Right atrium auricular region (tissue), 2 donors: ENCODE measurements at regions not wholly inside any gene's neighbourhood (a gene's known extent, or its start where the extent isn't known, plus 50 kb on each side); places are given as distances from the start of the nearest gene placed in this dataset.

Source experiments
- DNase-seq: peaks from one replicate; pipeline ENCODE4 v3.0.0-alpha.2; 2019; ENCODE audit warnings: low spot score
- H3K27ac ChIP-seq, 2 donors: fragments of 200-600 bp; sonication (generic); 1 replicate in 1 of 2; 2 replicates in 1 of 2; pipeline ENCODE4 v1.5.1; 2016 to 2019
- H3K27me3 ChIP-seq, 2 donors: fragments of 200-600 bp; sonication (generic); one replicate each; pipeline versions ENCODE4 v1.5.1 to v1.6.0; 2017 to 2019
- H3K36me3 ChIP-seq: fragments of 200-600 bp; sonication (generic); one replicate; pipeline ENCODE4 v1.5.1; 2016
- H3K4me1 ChIP-seq, 2 donors: fragments of 200-600 bp; sonication (generic); one replicate each; pipeline versions ENCODE4 v1.5.1 to v1.6.0; 2017 to 2019
- H3K4me3 ChIP-seq, 2 donors: fragments of 200-600 bp; sonication (generic); 1 replicate in 1 of 2; 2 replicates in 1 of 2; pipeline ENCODE4 v1.5.1; 2017 to 2019; ENCODE audit warnings: mild to moderate bottlenecking in 1 of 2, moderate library complexity in 1 of 2
- H3K9me3 ChIP-seq, 2 donors: fragments of 200-600 bp; sonication (generic); one replicate each; pipeline ENCODE4 v1.5.1; 2019
- TF ChIP-seq, protein P1 (sequence below), 2 donors: fragments of 200-600 bp; sonication (generic); IDR thresholded peaks; one replicate each; pipeline ENCODE4 v1.5.1; 2019; ENCODE audit warnings: antibody characterized with exemption in 2 of 2

GRCh38 chr7:54394834-54395233 lies 147.3 kb upstream of the VSTM2A start:
- H3K27me3 ChIP-seq, result no peaks in the 10 kb centered on the region
- H3K27ac ChIP-seq, result no peak overlapping the region
- H3K4me1 ChIP-seq, result no peaks in the 10 kb centered on the region
- DNase-seq, result no peak
- H3K4me3 ChIP-seq, result no peak overlapping the region
- no peaks in the 10 kb centered on the region for H3K9me3 ChIP-seq
- no peaks in the 10 kb centered on the region for H3K36me3 ChIP-seq
- TF ChIP-seq, protein P1, sequence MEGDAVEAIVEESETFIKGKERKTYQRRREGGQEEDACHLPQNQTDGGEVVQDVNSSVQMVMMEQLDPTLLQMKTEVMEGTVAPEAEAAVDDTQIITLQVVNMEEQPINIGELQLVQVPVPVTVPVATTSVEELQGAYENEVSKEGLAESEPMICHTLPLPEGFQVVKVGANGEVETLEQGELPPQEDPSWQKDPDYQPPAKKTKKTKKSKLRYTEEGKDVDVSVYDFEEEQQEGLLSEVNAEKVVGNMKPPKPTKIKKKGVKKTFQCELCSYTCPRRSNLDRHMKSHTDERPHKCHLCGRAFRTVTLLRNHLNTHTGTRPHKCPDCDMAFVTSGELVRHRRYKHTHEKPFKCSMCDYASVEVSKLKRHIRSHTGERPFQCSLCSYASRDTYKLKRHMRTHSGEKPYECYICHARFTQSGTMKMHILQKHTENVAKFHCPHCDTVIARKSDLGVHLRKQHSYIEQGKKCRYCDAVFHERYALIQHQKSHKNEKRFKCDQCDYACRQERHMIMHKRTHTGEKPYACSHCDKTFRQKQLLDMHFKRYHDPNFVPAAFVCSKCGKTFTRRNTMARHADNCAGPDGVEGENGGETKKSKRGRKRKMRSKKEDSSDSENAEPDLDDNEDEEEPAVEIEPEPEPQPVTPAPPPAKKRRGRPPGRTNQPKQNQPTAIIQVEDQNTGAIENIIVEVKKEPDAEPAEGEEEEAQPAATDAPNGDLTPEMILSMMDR (IDR thresholded peaks at IDR 0.05), result no peak

- no peaks in the 10 kb centered on the region for H3K36me3 ChIP-seq
- no peak overlapping the region for H3K4me3 ChIP-seq
- H3K27me3 ChIP-seq, result no peaks in the 10 kb centered on the region
- DNase-seq, result no peak
- no peak overlapping the region for H3K27ac ChIP-seq
- no peaks in the 10 kb centered on the region for H3K9me3 ChIP-seq
- TF ChIP-seq, protein P1 (IDR thresholded peaks at IDR 0.05), result no peak
- H3K4me1 ChIP-seq, result no peaks in the 10 kb centered on the region
These were observed 144.2 kb upstream of the VSTM2A start for GRCh38 chr7:54397836-54398612.

DNA sequence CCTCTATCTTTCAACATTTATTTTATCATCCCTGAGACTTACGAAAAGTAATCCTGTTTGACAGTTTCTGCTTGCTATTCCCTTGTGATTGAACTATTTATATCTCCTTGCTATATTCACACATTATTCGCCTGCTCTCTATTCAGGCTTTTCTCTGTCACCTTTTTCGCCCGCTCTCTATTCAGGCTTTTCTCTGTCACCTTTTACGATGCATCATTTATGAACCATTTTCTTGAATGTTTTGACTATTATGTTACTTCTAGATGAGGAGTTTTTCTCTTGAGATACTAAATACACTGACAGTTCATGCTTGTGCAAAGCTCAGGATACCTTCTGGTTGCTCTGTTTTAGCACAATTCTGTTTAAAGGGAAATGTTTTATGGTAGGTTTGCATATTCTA lies 143.3 kb upstream of the VSTM2A start:
- Histone ChIP-seq H3K4me1 (no peaks in the 10 kb centered on the region), H3K9me3 (no peaks in the 10 kb centered on the region), H3K27ac (no peak overlapping the region), H3K4me3 (no peak overlapping the region), H3K36me3 (no peaks in the 10 kb centered on the region), H3K27me3 (no peaks in the 10 kb centered on the region)
- DNase-seq, result no peak
- TF ChIP-seq, protein P1 (IDR thresholded peaks at IDR 0.05), result no peak

DNA sequence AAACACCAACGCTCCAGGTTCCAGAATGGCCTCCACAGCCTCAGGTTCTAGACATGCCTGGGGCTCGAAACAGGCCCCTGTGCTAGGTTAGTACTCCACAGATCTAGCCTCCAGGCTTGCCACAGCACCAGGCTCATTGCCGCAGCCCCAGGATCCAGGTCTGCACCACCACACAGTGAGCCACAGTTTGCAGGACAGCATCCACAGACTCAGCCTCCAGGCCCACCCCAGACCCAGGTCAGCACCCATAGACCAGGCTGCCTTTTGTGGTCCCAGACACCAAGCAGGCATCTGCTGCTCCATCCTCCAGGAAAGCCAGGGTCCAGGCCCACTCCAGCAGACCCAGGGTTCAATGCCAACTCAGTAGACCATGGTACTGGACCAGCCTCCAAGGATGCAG lies 132.3 kb upstream of the VSTM2A start:
- Histone ChIP-seq H3K27me3 (no peaks in the 10 kb centered on the region), H3K36me3 (no peaks in the 10 kb centered on the region), H3K4me1 (no peaks in the 10 kb centered on the region), H3K9me3 (peaks cover 0 to 28% of the 10 kb centered on the region in 2 donors), H3K4me3 (no peak overlapping the region), H3K27ac (no peak overlapping the region)
- DNase-seq, result no peak
- TF ChIP-seq, protein P1 (IDR thresholded peaks at IDR 0.05), result no peak

- Histone ChIP-seq H3K4me3 (no peak overlapping the region), H3K27me3 (no peaks in the 10 kb centered on the region), H3K27ac (no peak overlapping the region), H3K4me1 (no peaks in the 10 kb centered on the region), H3K36me3 (no peaks in the 10 kb centered on the region), H3K9me3 (peaks cover 0 to 22% of the 10 kb centered on the region in 2 donors)
- DNase-seq, result no peak
- TF ChIP-seq, protein P1 (IDR thresholded peaks at IDR 0.05), result no peak
These were observed 125.5 kb upstream of the VSTM2A start for GRCh38 chr7:54416678-54417077.

GRCh38 chr7:54419209-54419608 lies 123.0 kb upstream of the VSTM2A start:
- H3K9me3 ChIP-seq, result peaks cover 0 to 11% of the 10 kb centered on the region in 2 donors
- TF ChIP-seq, protein P1 (IDR thresholded peaks at IDR 0.05), result no peak
- no peaks in the 10 kb centered on the region for H3K36me3 ChIP-seq
- no peaks in the 10 kb centered on the region for H3K4me1 ChIP-seq
- no peak overlapping the region for H3K4me3 ChIP-seq
- no peaks in the 10 kb centered on the region for H3K27me3 ChIP-seq
- DNase-seq, result no peak
- H3K27ac ChIP-seq, result no peak overlapping the region
